ENCODE measurements at regions not wholly inside any gene's neighbourhood (a gene's known extent, or its start where the extent isn't known, plus 50 kb on each side); places are given as distances from the start of the nearest gene placed in this dataset.
A peak's percentile ranks its signal among the peaks of the same experiment; 100 is the strongest.

DNA sequence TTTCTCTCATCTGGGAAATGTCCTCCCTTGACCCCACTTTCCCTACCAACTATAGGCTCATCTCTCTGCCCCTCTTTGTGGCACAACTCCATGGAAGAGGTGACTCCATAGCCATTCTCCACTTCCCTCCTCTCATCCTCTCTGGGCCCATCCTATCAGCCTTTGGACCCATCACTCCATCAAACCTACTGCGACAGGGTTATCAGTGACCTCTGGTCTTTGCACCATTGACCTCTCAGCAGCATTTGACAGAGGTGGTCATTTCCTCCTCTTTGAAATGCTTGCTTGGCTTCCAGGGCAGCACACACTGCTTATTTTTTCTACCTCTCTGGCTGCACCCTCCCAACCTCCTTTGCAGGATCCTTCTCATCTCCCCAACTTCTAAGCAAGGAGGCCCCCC, 113.1 kb upstream of the SLC25A36 start:
- no peak for FAIRE-seq
- CTCF ChIA-PET (ENCODE audit: low intra/inter-chr PET ratio, low total read pairs) = no interaction called here
- no TSS peak for BruUV-seq (replicated peaks)
- peak; percentile 70 for TF ChIP-seq NR2C2 (CRISPR knock-in tag; IDR thresholded peaks at IDR 0.05; ENCODE audit: borderline replicate concordance)
- TF ChIP-seq TBX2 (CRISPR knock-in tag; IDR thresholded peaks at IDR 0.05; ENCODE audit: borderline replicate concordance) = peak; percentile 26; the same call in 1 of the 2 replicates
- TF ChIP-seq ELF3 (CRISPR knock-in tag; IDR thresholded peaks at IDR 0.05) = peak; percentile 80
- TF ChIP-seq PAXIP1 (CRISPR knock-in tag; conservative IDR thresholded peaks at IDR 0.05) = peak; percentile 44
- no peak for TF ChIP-seq YEATS2 (CRISPR knock-in tag; IDR thresholded peaks at IDR 0.05; ENCODE audit: borderline replicate concordance)
- TF ChIP-seq ETV5 (CRISPR knock-in tag; IDR thresholded peaks at IDR 0.05; ENCODE audit: borderline replicate concordance) = peak; percentile 26; the same call in 1 of the 2 replicates
- TF ChIP-seq NR2F2 (IDR thresholded peaks at IDR 0.05; ENCODE audit: borderline replicate concordance, low read depth) = peak; percentile 82; the same call in 1 of the 2 replicates
- no peak for TF ChIP-seq SIN3B (IDR thresholded peaks at IDR 0.05; ENCODE audit: low read length)
- 0 out of 4 replicates have a peak, but pooled peaks of 1 of the 2 experiments have one; percentile 13 for TF ChIP-seq EP300 (IDR thresholded peaks at IDR 0.05; ENCODE audit: low read depth in 2 of 2, low read length in 2 of 2)
- no peak for TF ChIP-seq EP300 (CRISPR knock-in tag; IDR thresholded peaks at IDR 0.05; ENCODE audit: borderline replicate concordance)
- TF ChIP-seq TCF7 (IDR thresholded peaks at IDR 0.05; ENCODE audit: low read depth) = peak; percentile 11; the same call in 1 of the 2 replicates
- TF ChIP-seq ZFP82 (CRISPR knock-in tag; IDR thresholded peaks at IDR 0.05; ENCODE audit: borderline replicate concordance) = no peak
- no peak for TF ChIP-seq MAFG (CRISPR knock-in tag; IDR thresholded peaks at IDR 0.05)
- TF ChIP-seq NCOA2 (CRISPR knock-in tag; IDR thresholded peaks at IDR 0.05) = no peak
- TF ChIP-seq RARA (CRISPR knock-in tag; IDR thresholded peaks at IDR 0.05) = peak; percentile 59; the same call in 1 of the 2 replicates
- TF ChIP-seq CHD2 (IDR thresholded peaks at IDR 0.05; ENCODE audit: low read depth, low read length) = no peak
- TF ChIP-seq ZNF547 (CRISPR knock-in tag; IDR thresholded peaks at IDR 0.05) = no peak
- no peak for TF ChIP-seq ZBTB2 (CRISPR knock-in tag; IDR thresholded peaks at IDR 0.05; ENCODE audit: low read depth)
- TF ChIP-seq HNF4A (CRISPR knock-in tag; IDR thresholded peaks at IDR 0.05) = peak; percentile 85
- TF ChIP-seq ZNF770 (CRISPR knock-in tag; IDR thresholded peaks at IDR 0.05) = no peak

More for the DNA sequence above, 113.1 kb upstream of the SLC25A36 start:
- Histone ChIP-seq H3K27ac (ENCODE audit: extremely low read length, insufficient read depth, low read length) (no peak overlapping the region), H3K79me2 (ENCODE audit: insufficient read depth, low read length) (no peaks in the 10 kb centered on the region), H3K4me1 (ENCODE audit: insufficient read depth, low read length) (peaks cover 27% of the 10 kb centered on the region), H3K9ac (ENCODE audit: insufficient read depth, low read depth, low read length) (no peak overlapping the region), H3K27me3 (ENCODE audit: control insufficient read depth in 1 of 2, insufficient read depth in 2 of 2, low read length in 2 of 2) (no peaks in the 10 kb centered on the region), H3K9me3 (ENCODE audit: low read length) (no peaks in the 10 kb centered on the region), H3K4me2 (ENCODE audit: low read depth, low read length) (no peak overlapping the region), H4K20me1 (ENCODE audit: insufficient read depth, low read length) (no peaks in the 10 kb centered on the region), H2AFZ (ENCODE audit: low read length) (no peak overlapping the region), H3K4me3 (replicated peaks in 1 of 3; ENCODE audit: insufficient read depth in 1 of 3, low read depth in 2 of 3, low read length in 3 of 3) (no peak overlapping the region), H3K36me3 (replicated peaks in 1 of 2; ENCODE audit: control insufficient read depth in 1 of 2, insufficient read depth in 2 of 2, low read length in 2 of 2) (no peaks in the 10 kb centered on the region)
- DNase-seq (ENCODE audit: low spot score) (no peak), ATAC-seq (peak; percentile 67)
- 0% methylated on average over 1 of the region's 1 CpG for WGBS (ENCODE audit: low lambda C conversion rate)
- in situ Hi-C loops (cut with HindIII; ENCODE audit: extremely low pct_ligation_motif_present, low pct_unique_long_range_greater_than_20kb) (no loop called here), intact Hi-C loops (cut with micrococcal nuclease; ENCODE audit: unreplicated experiment) (no loop called here)
- POLR2A ChIA-PET = no interaction called here
